ENCODE measurements at regions not wholly inside any gene's neighbourhood (a gene's known extent, or its start where the extent isn't known, plus 50 kb on each side); places are given as distances from the start of the nearest gene placed in this dataset.

DNA sequence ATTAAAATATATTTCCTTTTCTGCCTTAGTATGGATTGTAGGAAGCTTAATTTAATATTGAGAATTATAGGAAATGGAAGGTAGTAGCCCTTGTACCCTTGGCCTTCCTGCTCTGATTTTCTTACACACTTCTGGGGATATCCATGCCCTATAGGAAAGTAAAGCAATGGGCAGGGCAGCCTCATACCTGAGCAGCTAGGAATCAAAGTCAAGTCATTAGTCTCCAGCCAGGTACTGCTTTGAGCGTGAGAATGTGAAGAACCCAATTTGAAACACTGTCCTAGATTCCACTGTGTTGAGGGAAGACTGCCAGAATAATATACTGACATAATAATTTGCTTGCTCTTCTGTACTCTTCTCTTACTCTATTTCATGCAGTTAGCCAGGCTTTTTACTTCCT lies 51.0 kb upstream of the L3MBTL3 start:
- no peaks in the 10 kb centered on the region for H3K4me1 ChIP-seq
- no peaks in the 10 kb centered on the region for H3K9me3 ChIP-seq
- no peaks in the 10 kb centered on the region for H3K27me3 ChIP-seq
- intact Hi-C loops (cut with DNase I; ENCODE audit: low total_unique reads), result no loop called here
- no peak for DNase-seq
- H3K27ac ChIP-seq, result no peak overlapping the region
- no peak for TF ChIP-seq POLR2A (IDR thresholded peaks at IDR 0.05)
- TF ChIP-seq, protein P1, sequence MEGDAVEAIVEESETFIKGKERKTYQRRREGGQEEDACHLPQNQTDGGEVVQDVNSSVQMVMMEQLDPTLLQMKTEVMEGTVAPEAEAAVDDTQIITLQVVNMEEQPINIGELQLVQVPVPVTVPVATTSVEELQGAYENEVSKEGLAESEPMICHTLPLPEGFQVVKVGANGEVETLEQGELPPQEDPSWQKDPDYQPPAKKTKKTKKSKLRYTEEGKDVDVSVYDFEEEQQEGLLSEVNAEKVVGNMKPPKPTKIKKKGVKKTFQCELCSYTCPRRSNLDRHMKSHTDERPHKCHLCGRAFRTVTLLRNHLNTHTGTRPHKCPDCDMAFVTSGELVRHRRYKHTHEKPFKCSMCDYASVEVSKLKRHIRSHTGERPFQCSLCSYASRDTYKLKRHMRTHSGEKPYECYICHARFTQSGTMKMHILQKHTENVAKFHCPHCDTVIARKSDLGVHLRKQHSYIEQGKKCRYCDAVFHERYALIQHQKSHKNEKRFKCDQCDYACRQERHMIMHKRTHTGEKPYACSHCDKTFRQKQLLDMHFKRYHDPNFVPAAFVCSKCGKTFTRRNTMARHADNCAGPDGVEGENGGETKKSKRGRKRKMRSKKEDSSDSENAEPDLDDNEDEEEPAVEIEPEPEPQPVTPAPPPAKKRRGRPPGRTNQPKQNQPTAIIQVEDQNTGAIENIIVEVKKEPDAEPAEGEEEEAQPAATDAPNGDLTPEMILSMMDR (IDR thresholded peaks at IDR 0.05), result no peak
- no peak overlapping the region for H3K4me3 ChIP-seq
- H3K36me3 ChIP-seq, result no peaks in the 10 kb centered on the region

DNA sequence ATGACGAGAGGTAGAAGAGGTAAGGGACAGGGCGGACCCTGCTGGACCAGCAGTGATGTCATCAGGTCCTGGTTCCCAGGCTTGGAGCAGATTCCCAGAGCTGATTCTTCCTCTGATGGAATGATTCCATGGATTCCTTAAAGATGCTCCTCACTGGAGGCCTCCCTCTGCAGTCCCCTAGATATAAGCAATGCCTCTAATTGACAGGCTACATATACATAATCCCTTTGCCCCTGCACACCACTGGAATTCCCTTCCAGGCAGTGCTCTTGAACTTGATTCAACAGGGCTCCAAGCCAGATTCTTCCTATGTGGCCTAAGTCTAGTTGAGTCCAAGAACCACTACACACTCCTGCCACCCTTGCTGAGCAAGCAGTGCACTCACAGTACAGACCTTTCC lies 52.3 kb upstream of the L3MBTL3 start:
- no peaks in the 10 kb centered on the region for H3K4me1 ChIP-seq
- no peak overlapping the region for H3K27ac ChIP-seq
- no peak for DNase-seq
- H3K9me3 ChIP-seq, result no peaks in the 10 kb centered on the region
- no peaks in the 10 kb centered on the region for H3K36me3 ChIP-seq
- TF ChIP-seq, protein P1 (IDR thresholded peaks at IDR 0.05), result no peak
- TF ChIP-seq POLR2A (IDR thresholded peaks at IDR 0.05), result no peak
- no peak overlapping the region for H3K4me3 ChIP-seq
- no peaks in the 10 kb centered on the region for H3K27me3 ChIP-seq
- intact Hi-C loops (cut with DNase I; ENCODE audit: low total_unique reads), result no loop called here

DNA sequence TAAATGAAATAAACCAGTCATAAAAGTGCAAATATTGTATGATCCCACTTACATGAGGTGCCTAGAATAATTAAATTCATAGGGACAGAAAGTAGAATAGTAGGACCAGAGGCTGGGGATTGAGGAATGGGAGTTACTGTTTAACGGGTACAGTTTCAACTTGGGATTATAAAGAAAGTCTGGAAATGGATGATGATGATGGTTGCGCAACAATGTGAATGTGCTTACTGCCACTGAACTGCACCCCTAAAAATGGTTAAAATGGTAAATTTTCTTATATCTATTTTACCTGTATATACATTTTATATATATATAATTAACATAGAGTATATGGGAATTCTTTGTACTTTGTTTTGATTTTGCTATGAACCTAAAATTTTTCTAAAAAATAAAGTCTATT lies 53.3 kb upstream of the L3MBTL3 start:
- Histone ChIP-seq H3K27me3 (no peaks in the 10 kb centered on the region), H3K36me3 (no peaks in the 10 kb centered on the region), H3K4me1 (no peaks in the 10 kb centered on the region), H3K27ac (no peak overlapping the region), H3K9me3 (no peaks in the 10 kb centered on the region), H3K4me3 (no peak overlapping the region)
- intact Hi-C loops (cut with DNase I; ENCODE audit: low total_unique reads), result no loop called here
- TF ChIP-seq, protein P1 (IDR thresholded peaks at IDR 0.05), result no peak
- TF ChIP-seq POLR2A (IDR thresholded peaks at IDR 0.05), result no peak
- DNase-seq, result no peak

DNA sequence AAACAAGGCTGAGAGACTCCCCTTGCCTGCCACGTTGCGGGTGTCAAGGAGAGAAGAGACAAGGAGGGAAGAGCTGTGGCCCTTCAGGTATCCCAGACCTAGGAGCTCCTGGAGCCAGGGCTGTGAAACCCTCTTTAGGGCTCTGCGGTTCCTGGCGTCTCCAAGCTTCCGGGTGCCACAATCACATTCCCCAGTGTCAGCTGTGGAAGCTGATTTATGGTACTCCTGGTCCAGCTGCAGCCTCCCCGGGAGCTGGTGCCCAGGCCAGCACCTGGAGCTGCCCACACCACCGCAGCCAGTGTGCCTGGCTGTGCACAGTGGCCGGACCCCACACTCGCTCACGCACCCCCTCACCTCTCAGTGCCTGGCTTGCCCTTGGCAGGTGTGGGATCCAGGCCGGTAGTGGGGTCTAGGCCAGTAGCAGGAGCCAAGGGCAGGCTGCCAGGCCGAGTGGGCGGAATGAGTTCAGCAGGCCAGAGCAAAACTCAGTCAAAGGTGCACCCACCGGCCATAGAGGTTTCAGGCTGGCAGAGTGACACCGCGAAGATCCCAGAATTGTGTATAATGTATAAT lies 58.9 kb upstream of the L3MBTL3 start:
- no peaks in the 10 kb centered on the region for H3K9me3 ChIP-seq
- no peaks in the 10 kb centered on the region for H3K36me3 ChIP-seq
- no peak for DNase-seq
- intact Hi-C loops (cut with DNase I; ENCODE audit: low total_unique reads), result no loop called here
- no peak overlapping the region for H3K4me3 ChIP-seq
- no peak overlapping the region for H3K27ac ChIP-seq
- H3K4me1 ChIP-seq, result no peaks in the 10 kb centered on the region
- no peak for TF ChIP-seq POLR2A (IDR thresholded peaks at IDR 0.05)
- H3K27me3 ChIP-seq, result no peaks in the 10 kb centered on the region

DNA sequence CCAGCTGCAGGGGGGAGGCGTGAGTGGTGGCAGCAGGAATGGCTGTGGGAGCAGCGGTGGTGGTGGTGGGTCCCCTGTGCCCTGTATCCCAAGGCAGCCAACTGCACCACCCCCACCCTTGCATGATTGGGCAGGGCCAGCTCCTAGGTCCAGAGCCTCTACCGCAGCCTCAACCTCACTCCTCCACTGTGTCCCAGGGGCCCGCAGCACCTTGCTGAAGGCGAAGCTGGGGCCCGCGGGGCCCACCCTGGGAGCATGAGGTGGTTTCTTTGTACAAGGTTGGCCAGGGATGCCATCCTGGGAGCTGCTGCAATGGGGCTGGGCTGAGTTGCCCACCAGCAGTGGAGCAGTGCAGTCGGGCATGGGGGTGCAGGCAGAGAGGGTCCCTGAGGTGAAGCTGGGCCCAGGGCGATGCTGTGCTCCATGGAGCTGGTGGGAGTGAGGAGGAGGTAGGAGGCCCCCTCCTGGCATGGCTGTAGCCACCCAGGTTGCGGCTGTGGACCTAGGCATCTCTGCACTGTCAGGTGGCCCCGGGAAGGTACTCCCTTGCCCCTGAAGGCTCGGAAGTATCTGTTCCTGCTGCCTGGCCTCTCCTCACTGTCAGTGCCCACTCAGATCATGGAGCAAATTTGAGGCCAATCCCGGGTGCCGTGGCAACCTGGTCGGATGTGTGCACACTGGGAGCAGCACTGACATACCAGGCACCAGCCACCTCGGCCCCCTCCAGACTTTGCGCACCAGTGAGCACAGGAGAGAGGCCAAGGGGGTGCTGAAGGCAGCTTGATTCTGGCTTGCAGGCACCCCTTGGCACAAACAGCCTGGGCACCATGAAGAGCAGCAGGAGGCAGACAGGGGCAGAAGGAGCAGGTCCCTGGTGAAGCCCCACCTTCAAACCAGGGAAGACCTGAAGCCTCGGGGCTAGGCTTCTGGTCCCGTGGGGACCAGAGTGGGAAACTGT lies 60.2 kb upstream of the L3MBTL3 start:
- TF ChIP-seq POLR2A (IDR thresholded peaks at IDR 0.05), result no peak
- TF ChIP-seq, protein P1 (IDR thresholded peaks at IDR 0.05), result no peak
- no peak for DNase-seq
- no peaks in the 10 kb centered on the region for H3K27me3 ChIP-seq

More for the DNA sequence above, 60.2 kb upstream of the L3MBTL3 start:
- intact Hi-C loops (cut with DNase I; ENCODE audit: low total_unique reads), result no loop called here
- no peaks in the 10 kb centered on the region for H3K36me3 ChIP-seq
- H3K9me3 ChIP-seq, result no peaks in the 10 kb centered on the region
- no peak overlapping the region for H3K4me3 ChIP-seq
- no peak overlapping the region for H3K27ac ChIP-seq
- H3K4me1 ChIP-seq, result no peaks in the 10 kb centered on the region
